HepG2 (cell line): ENCODE measurements at regions not wholly inside any gene's neighbourhood (a gene's known extent, or its start where the extent isn't known, plus 50 kb on each side); places are given as distances from the start of the nearest gene placed in this dataset.
"Not testable (repeated sequence)": the region's sequence is repeated elsewhere in the genome, so short reads cannot be mapped to it uniquely, and the experiment has no call there.

Source experiments
- ZBTB10 ChIP-seq: sonication (generic); formaldehyde crosslinking; IDR thresholded peaks from 2 replicates; pipeline ENCODE4 v1.4.0; 2020; ENCODE audit warnings: missing genetic modification reagents, borderline replicate concordance
- ZBTB2 ChIP-seq: sonication (generic); formaldehyde crosslinking; IDR thresholded peaks from 2 replicates; pipeline ENCODE4 v1.8.0; 2022; ENCODE audit warnings: low read depth, missing genetic modification reagents

- TF ChIP-seq ZBTB2, ZBTB10 (CRISPR knock-in tag): not testable (repeated sequence)
Observed at GRCh38 chr6:168233875-168234213, 85.7 kb downstream of the DACT2 start.
